Tibial nerve (tissue), 4 donors: ENCODE measurements at regions not wholly inside any gene's neighbourhood (a gene's known extent, or its start where the extent isn't known, plus 50 kb on each side); places are given as distances from the start of the nearest gene placed in this dataset.

Source experiments
- DNase-seq, 2 donors: peaks; one replicate each; pipeline ENCODE4 v3.0.0-alpha.2; 2019; ENCODE audit warnings: low spot score in 2 of 2
- H3K27ac ChIP-seq, 4 donors: fragments of 200-600 bp; sonication (generic) in 3 of 4; one replicate each; pipeline ENCODE4 v1.5.1; 2017 to 2019; ENCODE audit warnings: mild to moderate bottlenecking in 1 of 4
- H3K27me3 ChIP-seq, 2 donors: fragments of 200-600 bp; sonication (generic) in 1 of 2; one replicate each; pipeline versions ENCODE4 v1.5.1 to v1.6.0; 2017 to 2019
- H3K36me3 ChIP-seq, 3 donors: fragments of 200-600 bp; sonication (generic); one replicate each; pipeline ENCODE4 v1.5.1; 2018 to 2019
- H3K4me1 ChIP-seq, 4 donors: fragments of 200-600 bp; sonication (generic) in 3 of 4; one replicate each; pipeline ENCODE4 v1.5.1; 2017 to 2019
- H3K4me3 ChIP-seq, 4 donors: fragments of 200-600 bp; sonication (generic) in 3 of 4; one replicate each; pipeline ENCODE4 v1.5.1; 2017 to 2019; ENCODE audit warnings: mild to moderate bottlenecking in 1 of 4, moderate library complexity in 1 of 4
- H3K9me3 ChIP-seq, 4 donors: fragments of 200-600 bp; sonication (generic) in 3 of 4; one replicate each; pipeline ENCODE4 v1.5.1; 2017 to 2019
- CTCF ChIP-seq, 5 experiments: fragments of 200-600 bp in 3 of 5; fragments of 450-650 bp in 2 of 5; sonication (generic) in 3 of 5; IDR thresholded peaks; one replicate each; pipeline ENCODE4 v1.5.1; 2016 to 2019; ENCODE audit warnings: antibody characterized with exemption in 5 of 5, mild to moderate bottlenecking in 3 of 5, moderate library complexity in 2 of 5
- EP300 ChIP-seq, 2 donors: sonication (generic); formaldehyde crosslinking; IDR thresholded peaks; one replicate each; pipeline ENCODE4 v1.6.1; 2017; ENCODE audit warnings: antibody characterized with exemption in 2 of 2, mild to moderate bottlenecking in 1 of 2
- POLR2A ChIP-seq, 2 donors: fragments of 450-650 bp; IDR thresholded peaks; one replicate each; pipeline ENCODE4 v1.6.1; 2017; ENCODE audit warnings: antibody characterized with exemption in 2 of 2, mild to moderate bottlenecking in 2 of 2, moderate library complexity in 2 of 2
- WGBS, 2 donors: methylation state at CpG; one replicate each; pipeline ENCODE4 v1.1.5; 2018; 5-methylcytosine and 5-hydroxymethylcytosine counted together

DNA sequence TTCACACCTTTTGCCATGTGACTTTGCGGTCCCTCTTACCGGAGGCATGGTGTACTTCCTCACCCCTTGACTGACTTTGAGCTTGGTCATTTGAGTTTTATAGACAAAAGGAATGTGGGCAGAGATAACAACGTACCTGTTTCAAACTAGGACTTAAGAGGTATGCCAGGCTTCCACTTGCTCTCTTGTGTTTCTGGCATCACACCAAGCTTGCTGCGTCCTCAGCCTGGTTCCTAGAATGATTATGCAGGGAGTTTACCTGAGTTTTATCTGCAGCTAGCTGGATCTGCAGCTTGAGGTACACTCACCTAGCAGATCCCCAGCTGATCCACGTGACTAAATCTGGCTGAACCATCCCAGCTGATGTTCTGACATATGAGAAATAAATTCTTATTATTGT lies 66.2 kb downstream of the PLK2 start:
- H3K36me3 ChIP-seq = no peaks in the 10 kb centered on the region
- no peaks in the 10 kb centered on the region for H3K9me3 ChIP-seq
- 55 to 63% methylated on average over 5 of the region's 5 CpGs for WGBS, 2 donors
- H3K27ac ChIP-seq = no peak overlapping the region
- no peaks in the 10 kb centered on the region for H3K4me1 ChIP-seq
- no peak for DNase-seq
- H3K27me3 ChIP-seq = no peaks in the 10 kb centered on the region
- TF ChIP-seq POLR2A (IDR thresholded peaks at IDR 0.05) = no peak
- TF ChIP-seq EP300 (IDR thresholded peaks at IDR 0.05) = no peak
- H3K4me3 ChIP-seq = no peak overlapping the region

DNA sequence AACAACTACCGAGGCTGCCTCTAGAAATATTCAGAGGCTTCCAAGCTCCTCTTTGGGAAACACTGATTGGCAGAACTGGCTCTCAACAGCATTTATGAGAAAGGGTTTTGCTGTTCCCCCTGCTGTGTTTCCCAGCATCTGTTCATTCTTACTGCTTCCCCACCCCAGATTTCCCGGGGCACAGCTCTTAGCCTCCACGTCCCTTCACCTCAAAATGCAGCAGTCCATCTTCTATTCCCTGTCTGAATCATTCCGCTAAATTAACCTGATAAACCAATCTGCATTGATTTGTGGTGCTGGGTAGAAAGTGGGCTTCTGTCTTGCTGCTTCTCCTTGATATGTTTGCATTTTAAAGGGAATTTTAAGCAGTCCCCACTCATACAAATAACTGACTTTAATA lies 67.4 kb downstream of the PLK2 start:
- 68 to 70% methylated on average over 4 of the region's 4 CpGs for WGBS, 2 donors
- no peak for DNase-seq
- TF ChIP-seq CTCF (IDR thresholded peaks at IDR 0.05) = no peak

DNA sequence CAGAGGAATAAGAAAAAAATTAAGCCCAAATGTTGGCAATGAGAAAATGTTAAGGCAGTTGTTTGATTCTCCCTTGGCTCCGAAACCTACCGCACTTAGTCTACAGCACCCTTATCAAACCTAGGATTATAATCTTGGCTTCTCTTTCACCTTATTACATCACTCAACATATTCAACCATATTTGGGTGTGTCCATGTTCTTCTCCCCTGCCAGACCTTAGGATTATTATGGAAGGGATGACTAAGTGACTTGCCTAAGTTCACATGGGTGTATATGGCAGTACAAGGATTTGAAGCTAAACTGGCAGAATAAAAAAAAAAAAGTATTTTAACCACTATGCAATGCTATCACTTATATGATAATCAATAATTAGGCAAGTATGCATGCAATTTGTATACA lies 76.4 kb downstream of the PLK2 start:
- Histone ChIP-seq H3K27me3 (no peaks in the 10 kb centered on the region), H3K36me3 (no peaks in the 10 kb centered on the region), H3K9me3 (peaks cover 0 to 17% (median 4%) of the 10 kb centered on the region in 4 donors), H3K27ac (no peak overlapping the region), H3K4me1 (no peaks in the 10 kb centered on the region), H3K4me3 (no peak overlapping the region)
- DNase-seq = no peak
- no peak for TF ChIP-seq POLR2A (IDR thresholded peaks at IDR 0.05)
- no peak for TF ChIP-seq CTCF (IDR thresholded peaks at IDR 0.05)
- TF ChIP-seq EP300 (IDR thresholded peaks at IDR 0.05) = no peak
- WGBS, 2 donors = 98 to 100% methylated on average over 2 of the region's 2 CpGs

More for the DNA sequence above, 67.4 kb downstream of the PLK2 start:
- no peaks in the 10 kb centered on the region for H3K9me3 ChIP-seq
- no peaks in the 10 kb centered on the region for H3K27me3 ChIP-seq
- no peak overlapping the region for H3K27ac ChIP-seq
- no peaks in the 10 kb centered on the region for H3K36me3 ChIP-seq
- H3K4me1 ChIP-seq = no peaks in the 10 kb centered on the region
- no peak overlapping the region for H3K4me3 ChIP-seq

GRCh38 chr5:58382131-58382534 lies 77.8 kb downstream of the PLK2 start:
- H3K27ac ChIP-seq = no peak overlapping the region
- DNase-seq = no peak
- H3K4me1 ChIP-seq = no peaks in the 10 kb centered on the region
- no peaks in the 10 kb centered on the region for H3K36me3 ChIP-seq
- no peaks in the 10 kb centered on the region for H3K27me3 ChIP-seq
- WGBS, 2 donors = 84 to 92% methylated on average over 4 of the region's 4 CpGs
- TF ChIP-seq EP300 (IDR thresholded peaks at IDR 0.05) (no peak), POLR2A (IDR thresholded peaks at IDR 0.05) (no peak), CTCF (IDR thresholded peaks at IDR 0.05) (no peak)
- H3K9me3 ChIP-seq = peaks cover 0 to 19% (median 5%) of the 10 kb centered on the region in 4 donors
- H3K4me3 ChIP-seq = no peak overlapping the region

- Histone ChIP-seq H3K4me1 (no peaks in the 10 kb centered on the region), H3K27ac (no peak overlapping the region), H3K36me3 (no peaks in the 10 kb centered on the region), H3K4me3 (no peak overlapping the region), H3K27me3 (no peaks in the 10 kb centered on the region), H3K9me3 (peaks cover 0 to 19% (median 5%) of the 10 kb centered on the region in 4 donors)
- DNase-seq = no peak
- TF ChIP-seq EP300 (IDR thresholded peaks at IDR 0.05) = no peak
- TF ChIP-seq POLR2A (IDR thresholded peaks at IDR 0.05) = no peak
- TF ChIP-seq CTCF (IDR thresholded peaks at IDR 0.05) = no peak
Measured at GRCh38 chr5:58381566-58381965, 78.3 kb downstream of the PLK2 start.

- DNase-seq = no peak
- TF ChIP-seq EP300 (IDR thresholded peaks at IDR 0.05) = no peak
- TF ChIP-seq CTCF (IDR thresholded peaks at IDR 0.05) = no peak
- H3K36me3 ChIP-seq = no peaks in the 10 kb centered on the region
- no peak overlapping the region for H3K27ac ChIP-seq
- H3K27me3 ChIP-seq = no peaks in the 10 kb centered on the region
- peaks cover 0 to 19% (median 5%) of the 10 kb centered on the region in 4 donors for H3K9me3 ChIP-seq
- H3K4me1 ChIP-seq = no peaks in the 10 kb centered on the region
- H3K4me3 ChIP-seq = no peak overlapping the region
Measured at GRCh38 chr5:58380655-58381054, 79.2 kb downstream of the PLK2 start.
